HCT116 (cell line): ENCODE measurements at regions not wholly inside any gene's neighbourhood (a gene's known extent, or its start where the extent isn't known, plus 50 kb on each side); places are given as distances from the start of the nearest gene placed in this dataset.

Source experiments
- CBX3 ChIP-seq: IDR thresholded peaks from 2 replicates; pipeline ENCODE4 v1.6.1; 2012; ENCODE audit warnings: low read depth
- CTCF ChIP-seq, 3 experiments: fragments of 200-600 bp in 1 of 3; sonication (generic) in 1 of 3; IDR thresholded peaks in 2 of 3; conservative IDR thresholded peaks in 1 of 3; 2 replicates each; pipeline ENCODE4 v1.5.1; 2012 to 2017; ENCODE audit warnings: low read depth in 2 of 3, low read length in 2 of 3, antibody characterized with exemption in 1 of 3, borderline replicate concordance in 1 of 3, control low read depth in 1 of 3, mild to moderate bottlenecking in 1 of 3, mixed read lengths in 1 of 3, mixed run types in 1 of 3, moderate library complexity in 1 of 3; ENCODE audit not compliant: insufficient read depth in 1 of 3
- MAX ChIP-seq: IDR thresholded peaks from 2 replicates; pipeline ENCODE4 v1.6.1; 2012
- REST ChIP-seq: IDR thresholded peaks from 2 replicates; pipeline ENCODE4 v1.6.1; 2012; ENCODE audit warnings: low read depth
- SRF ChIP-seq: IDR thresholded peaks from 2 replicates; pipeline ENCODE4 v1.6.1; 2012; ENCODE audit warnings: low read depth

- no peak for TF ChIP-seq REST
- TF ChIP-seq CTCF (IDR thresholded peaks at IDR 0.05 in 2 of 3, conservative IDR thresholded peaks at IDR 0.05 in 1 of 3; ENCODE audit: borderline replicate concordance in 1 of 3, insufficient read depth in 1 of 3, low read depth in 2 of 3, low read length in 2 of 3), result no peak
- TF ChIP-seq SRF, result no peak
- no peak for TF ChIP-seq MAX
- TF ChIP-seq CBX3, result no peak
Measured at GRCh38 chr1:239896980-239897379, 194.7 kb upstream of the FMN2 start.
